SK-N-SH (cell line): ENCODE measurements at regions not wholly inside any gene's neighbourhood (a gene's known extent, or its start where the extent isn't known, plus 50 kb on each side); places are given as distances from the start of the nearest gene placed in this dataset.

ENCODE experiments used
- CTCF ChIA-PET: fragments of 300-600, 350-600 bp; formaldehyde crosslinking; extraction: SDS; loops from one replicate; lab custom pipeline; 2021; lab: Yijun Ruan, JAX
- POLR2A ChIA-PET: fragments of 350-600 bp; sonication (Branson Sonifier 250); formaldehyde crosslinking; extraction: SDS; loops from one replicate; lab custom pipeline; 2020; ENCODE audit warnings: antibody characterized with exemption, inconsistent platforms; lab: Yijun Ruan, JAX
- DNase-seq: peaks from one replicate; pipeline ENCODE4 v3.0.0; 2012
- H2AFZ ChIP-seq: fragments of 200-600 bp; sonication (generic); 2 replicates; pipeline ENCODE4 v1.8.1; 2016; ENCODE audit warnings: antibody characterized with exemption, mild to moderate bottlenecking, low read depth
- H3F3A ChIP-seq: fragments of 200-600 bp; sonication (generic); replicated peaks from 2 replicates; pipeline ENCODE3; 2016; ENCODE audit warnings: antibody characterized with exemption, mild to moderate bottlenecking; ENCODE audit not compliant: insufficient read depth
- H3K27ac ChIP-seq, 2 experiments: fragments of 200-500 bp in 1 of 2; fragments of 200-600 bp in 1 of 2; sonication (Bioruptor generic) in 1 of 2; sonication (generic), shearing (Covaris generic) in 1 of 2; 2 replicates each; pipeline versions ENCODE4 v1.5.1 to v1.6.1; 2014 to 2016; ENCODE audit warnings: low read depth in 2 of 2, inconsistent platforms in 1 of 2, low read length in 1 of 2, mild to moderate bottlenecking in 1 of 2, mixed read lengths in 1 of 2
- H3K27me3 ChIP-seq: fragments of 200-600 bp; sonication (generic), shearing (Covaris generic); 2 replicates; pipeline ENCODE4 v1.6.1; 2016; ENCODE audit warnings: mixed run types; ENCODE audit not compliant: insufficient read depth
- H3K36me3 ChIP-seq, 2 experiments: fragments of 200-500 bp in 1 of 2; fragments of 200-600 bp in 1 of 2; sonication (Bioruptor generic) in 1 of 2; sonication (generic) in 1 of 2; replicated peaks in 1 of 2; 2 replicates each; pipeline versions ENCODE3 to v1.5.1; 2014 to 2016; ENCODE audit warnings: low read length in 1 of 2, mild to moderate bottlenecking in 1 of 2; ENCODE audit not compliant: insufficient read depth in 2 of 2, control insufficient read depth in 1 of 2
- H3K4me1 ChIP-seq, 2 experiments: fragments of 200-500 bp in 1 of 2; fragments of 200-600 bp in 1 of 2; sonication (Bioruptor generic) in 1 of 2; sonication (generic), shearing (Covaris generic) in 1 of 2; 2 replicates each; pipeline versions ENCODE4 v1.5.1 to v1.6.1; 2014 to 2016; ENCODE audit warnings: low read depth in 1 of 2, low read length in 1 of 2, mixed run types in 1 of 2; ENCODE audit not compliant: insufficient read depth in 2 of 2, control insufficient read depth in 1 of 2
- H3K4me2 ChIP-seq: fragments of 200-600 bp; sonication (generic), shearing (Covaris generic); 2 replicates; pipeline ENCODE4 v1.6.1; 2017; ENCODE audit warnings: mixed run types
- H3K4me3 ChIP-seq, 2 experiments: fragments of 200-500 bp in 1 of 2; fragments of 200-600 bp in 1 of 2; sonication (Bioruptor generic) in 1 of 2; sonication (generic), shearing (Covaris generic) in 1 of 2; 2 replicates each; pipeline versions ENCODE4 v1.5.1 to v1.8.1; 2014 to 2016; ENCODE audit warnings: low read depth in 2 of 2, inconsistent platforms in 1 of 2, low read length in 1 of 2, mild to moderate bottlenecking in 1 of 2, mixed read lengths in 1 of 2, moderate library complexity in 1 of 2
- H3K79me2 ChIP-seq: fragments of 200-600 bp; sonication (generic); 2 replicates; pipeline ENCODE4 v1.8.1; 2017; ENCODE audit warnings: mild to moderate bottlenecking; ENCODE audit not compliant: insufficient read depth
- H3K9ac ChIP-seq: fragments of 200-600 bp; sonication (generic); 2 replicates; pipeline ENCODE4 v1.6.1; 2017; ENCODE audit warnings: mixed run types
- H3K9me2 ChIP-seq: fragments of 200-600 bp; sonication (generic); 2 replicates; pipeline ENCODE4 v1.6.1; 2017; ENCODE audit warnings: mixed run types
- H3K9me3 ChIP-seq: fragments of 200-600 bp; sonication (generic); 2 replicates; pipeline ENCODE4 v1.6.1; 2017; ENCODE audit warnings: mixed run types, mild to moderate bottlenecking, moderate library complexity
- H4K20me1 ChIP-seq: fragments of 200-600 bp; sonication (generic); 2 replicates; pipeline ENCODE4 v1.6.1; 2017; ENCODE audit warnings: mild to moderate bottlenecking, mixed run types; ENCODE audit not compliant: insufficient read depth
- EP300 ChIP-seq, 2 experiments: IDR thresholded peaks; 2 replicates each; pipeline versions ENCODE4 v1.4.0 to v1.6.1; 2012; ENCODE audit warnings: borderline replicate concordance in 1 of 2, low read depth in 1 of 2, low read length in 1 of 2
- FOXJ3 ChIP-seq: sonication (generic); formaldehyde crosslinking; IDR thresholded peaks from 2 replicates; pipeline ENCODE4 v1.5.1; 2020; ENCODE audit warnings: mild to moderate bottlenecking, missing genetic modification reagents
- JUND ChIP-seq: IDR thresholded peaks from 2 replicates; pipeline ENCODE4 v1.4.0; 2012
- RAD21 ChIP-seq: IDR thresholded peaks from 2 replicates; pipeline ENCODE4 v1.6.1; 2012; ENCODE audit warnings: mild to moderate bottlenecking, low read length
- RCOR1 ChIP-seq: fragments of 150-350 bp; IDR thresholded peaks from 2 replicates; pipeline ENCODE4 v1.6.1; 2017; ENCODE audit warnings: antibody characterized with exemption, low read length
- RXRA ChIP-seq: IDR thresholded peaks from 2 replicates; pipeline ENCODE4 v1.4.0; 2012; ENCODE audit warnings: low read depth, mild to moderate bottlenecking, borderline replicate concordance
- TEAD4 ChIP-seq: IDR thresholded peaks from 2 replicates; pipeline ENCODE4 v1.4.0; 2012; ENCODE audit warnings: mild to moderate bottlenecking, borderline replicate concordance; ENCODE audit not compliant: insufficient read depth
- WGBS: methylation state at CpG from one replicate; pipeline ENCODE4 v1.1.6; 2017; ENCODE audit warnings: low lambda C conversion rate; 5-methylcytosine and 5-hydroxymethylcytosine counted together
- TF ChIP-seq, protein P1 (sequence below): fragments of 200-600 bp; sonication (generic); IDR thresholded peaks from 2 replicates; pipeline ENCODE4 v1.6.1; 2017; ENCODE audit warnings: antibody characterized with exemption, mild to moderate bottlenecking, moderate library complexity
- TF ChIP-seq, protein P2 (sequence below): IDR thresholded peaks from 2 replicates; pipeline ENCODE4; 2012

DNA sequence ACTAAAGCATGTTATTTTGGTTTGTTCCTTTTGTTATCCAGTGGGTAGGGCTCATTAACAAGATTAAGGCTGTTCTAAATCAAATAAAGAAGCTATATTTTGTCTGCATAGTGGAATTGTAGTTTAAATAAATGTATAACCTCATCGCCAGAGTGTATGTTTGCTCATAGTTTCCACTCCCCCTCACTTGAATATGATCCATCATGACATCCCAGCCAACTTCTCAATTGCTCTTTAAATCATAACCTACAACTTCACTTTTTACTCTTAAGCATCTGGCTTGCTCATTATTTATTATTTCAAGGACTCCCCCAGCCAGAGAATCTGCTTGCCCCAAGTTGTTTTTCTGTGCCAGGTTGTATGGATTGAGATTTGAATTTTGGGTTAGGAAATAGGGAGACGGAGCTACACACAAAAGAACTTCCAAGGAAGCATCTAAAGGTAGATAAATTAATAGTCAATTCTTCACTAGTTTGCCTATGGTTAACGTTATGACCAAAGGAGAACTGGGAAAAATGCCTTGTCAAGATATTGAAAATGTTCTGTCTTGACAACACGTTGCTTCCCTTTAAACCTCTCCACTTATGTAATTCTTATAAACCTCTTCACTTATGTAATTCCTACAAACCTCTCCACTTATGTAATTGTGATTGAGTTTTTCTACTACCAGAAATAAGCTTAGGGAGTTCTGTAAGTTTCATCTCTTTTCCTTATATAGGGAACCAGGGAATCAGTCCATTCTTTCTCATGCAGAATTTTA, 55.4 kb upstream of the UPP2 start:
- Histone ChIP-seq H3K4me3 (no peak overlapping the region), H3K9me3 (no peaks in the 10 kb centered on the region), H3K79me2 (no peaks in the 10 kb centered on the region), H3F3A (no peaks in the 10 kb centered on the region), H3K4me1 (peaks cover 10 to 23% of the 10 kb centered on the region in 2 experiments; a peak in 3 of 4 replicates), H3K27me3 (no peaks in the 10 kb centered on the region), H4K20me1 (no peaks in the 10 kb centered on the region), H3K9ac (no peak overlapping the region), H2AFZ (no peak overlapping the region), H3K36me3 (no peaks in the 10 kb centered on the region), H3K27ac (no peak overlapping the region), H3K9me2 (no peaks in the 10 kb centered on the region), H3K4me2 (no peak overlapping the region)
- TF ChIP-seq EP300 (IDR thresholded peaks at IDR 0.05; ENCODE audit: borderline replicate concordance in 1 of 2, low read depth in 1 of 2, low read length in 1 of 2) = no peak
- DNase-seq = no peak
- POLR2A ChIA-PET = no interaction called here
- CTCF ChIA-PET = interaction anchor here (0.8 to 2.3 kb wide), 6 partner anchors 12 to 699 kb away, joined by 3 to 11 read pairs (median 4); no protein-coding TSS in a partner anchor
- WGBS = 42% methylated on average over 4 of the region's 4 CpGs

DNA sequence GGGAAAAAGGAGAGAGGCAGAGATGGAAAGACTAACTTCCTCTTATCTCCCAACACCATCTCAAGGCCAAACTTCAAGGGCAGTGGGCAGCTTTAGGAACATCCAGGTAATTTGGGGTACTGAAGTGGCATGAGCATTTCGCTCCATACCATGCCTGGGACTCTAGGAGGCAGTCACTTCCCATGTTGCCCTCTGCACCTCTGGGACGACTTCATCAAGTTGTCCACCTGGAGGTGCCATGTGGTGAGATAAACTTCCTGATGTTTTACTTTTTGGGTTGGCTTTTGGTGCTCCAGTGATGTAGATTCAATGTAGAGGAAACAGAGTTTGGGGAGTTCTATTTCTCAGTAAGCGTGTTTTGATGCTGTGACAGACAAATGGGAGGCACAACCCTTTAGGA, 56.3 kb upstream of the UPP2 start:
- CTCF ChIA-PET = interaction anchor here (1.7 to 2.3 kb wide), 2 partner anchors 11 to 135 kb away, joined by 5 to 11 read pairs; no protein-coding TSS in a partner anchor

More for the DNA sequence above, 56.3 kb upstream of the UPP2 start:
- POLR2A ChIA-PET = no interaction called here
- no peaks in the 10 kb centered on the region for H3F3A ChIP-seq
- H3K9ac ChIP-seq = no peak overlapping the region
- no peak overlapping the region for H2AFZ ChIP-seq
- no peaks in the 10 kb centered on the region for H4K20me1 ChIP-seq
- H3K27me3 ChIP-seq = no peaks in the 10 kb centered on the region
- H3K9me2 ChIP-seq = no peaks in the 10 kb centered on the region
- H3K4me3 ChIP-seq = no peak overlapping the region
- peaks cover 11 to 23% of the 10 kb centered on the region in 2 experiments; a peak in 3 of 4 replicates for H3K4me1 ChIP-seq
- H3K36me3 ChIP-seq = no peaks in the 10 kb centered on the region
- TF ChIP-seq, protein P1, sequence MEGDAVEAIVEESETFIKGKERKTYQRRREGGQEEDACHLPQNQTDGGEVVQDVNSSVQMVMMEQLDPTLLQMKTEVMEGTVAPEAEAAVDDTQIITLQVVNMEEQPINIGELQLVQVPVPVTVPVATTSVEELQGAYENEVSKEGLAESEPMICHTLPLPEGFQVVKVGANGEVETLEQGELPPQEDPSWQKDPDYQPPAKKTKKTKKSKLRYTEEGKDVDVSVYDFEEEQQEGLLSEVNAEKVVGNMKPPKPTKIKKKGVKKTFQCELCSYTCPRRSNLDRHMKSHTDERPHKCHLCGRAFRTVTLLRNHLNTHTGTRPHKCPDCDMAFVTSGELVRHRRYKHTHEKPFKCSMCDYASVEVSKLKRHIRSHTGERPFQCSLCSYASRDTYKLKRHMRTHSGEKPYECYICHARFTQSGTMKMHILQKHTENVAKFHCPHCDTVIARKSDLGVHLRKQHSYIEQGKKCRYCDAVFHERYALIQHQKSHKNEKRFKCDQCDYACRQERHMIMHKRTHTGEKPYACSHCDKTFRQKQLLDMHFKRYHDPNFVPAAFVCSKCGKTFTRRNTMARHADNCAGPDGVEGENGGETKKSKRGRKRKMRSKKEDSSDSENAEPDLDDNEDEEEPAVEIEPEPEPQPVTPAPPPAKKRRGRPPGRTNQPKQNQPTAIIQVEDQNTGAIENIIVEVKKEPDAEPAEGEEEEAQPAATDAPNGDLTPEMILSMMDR = no peak
- TF ChIP-seq TEAD4 = no peak
- TF ChIP-seq RXRA = no peak
- peak; percentile 24 for TF ChIP-seq RAD21
- no peak for TF ChIP-seq RCOR1
- TF ChIP-seq JUND = no peak
- TF ChIP-seq FOXJ3 (CRISPR knock-in tag) = no peak
- TF ChIP-seq, protein P2, sequence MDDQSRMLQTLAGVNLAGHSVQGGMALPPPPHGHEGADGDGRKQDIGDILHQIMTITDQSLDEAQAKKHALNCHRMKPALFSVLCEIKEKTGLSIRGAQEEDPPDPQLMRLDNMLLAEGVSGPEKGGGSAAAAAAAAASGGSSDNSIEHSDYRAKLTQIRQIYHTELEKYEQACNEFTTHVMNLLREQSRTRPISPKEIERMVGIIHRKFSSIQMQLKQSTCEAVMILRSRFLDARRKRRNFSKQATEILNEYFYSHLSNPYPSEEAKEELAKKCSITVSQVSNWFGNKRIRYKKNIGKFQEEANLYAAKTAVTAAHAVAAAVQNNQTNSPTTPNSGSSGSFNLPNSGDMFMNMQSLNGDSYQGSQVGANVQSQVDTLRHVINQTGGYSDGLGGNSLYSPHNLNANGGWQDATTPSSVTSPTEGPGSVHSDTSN = no peak
- no peak overlapping the region for H3K27ac ChIP-seq
- H3K9me3 ChIP-seq = no peaks in the 10 kb centered on the region
- WGBS = 55% methylated on average over 3 of the region's 3 CpGs
- no peak overlapping the region for H3K4me2 ChIP-seq
- H3K79me2 ChIP-seq = no peaks in the 10 kb centered on the region
- no peak for DNase-seq
